ENCODE measurements at regions not wholly inside any gene's neighbourhood (a gene's known extent, or its start where the extent isn't known, plus 50 kb on each side); places are given as distances from the start of the nearest gene placed in this dataset.

- TF ChIP-seq POLR2A (IDR thresholded peaks at IDR 0.05; ENCODE audit: low read depth, low read length) (no peak), POLR2AphosphoS5 (IDR thresholded peaks at IDR 0.05; ENCODE audit: low read depth, low read length) (no peak), TAF1 (IDR thresholded peaks at IDR 0.05; ENCODE audit: low read depth, low read length) (no peak), SPI1 (IDR thresholded peaks at IDR 0.05; ENCODE audit: low read depth, low read length) (peak; percentile 86), POU2F2 (IDR thresholded peaks at IDR 0.05; ENCODE audit: low read depth, low read length) (no peak), PAX5 (IDR thresholded peaks at IDR 0.05; ENCODE audit: insufficient read depth, low read length, severe bottlenecking) (no peak)
Measured at GRCh38 chr15:69880571-69881301, 217.0 kb downstream of the TLE3 start.
